Left ventricle myocardium inferior (tissue), 1 donor: ENCODE measurements at regions not wholly inside any gene's neighbourhood (a gene's known extent, or its start where the extent isn't known, plus 50 kb on each side); places are given as distances from the start of the nearest gene placed in this dataset.

ENCODE experiments used
- DNase-seq: peaks from one replicate; pipeline ENCODE4 v3.0.0-alpha.2; 2020
- H3K27ac ChIP-seq: fragments of 200-600 bp; replicated peaks from 2 replicates; pipeline ENCODE4 v1.8.0; 2021
- H3K27me3 ChIP-seq: fragments of 200-600 bp; 2 replicates; pipeline ENCODE4 v1.8.0; 2021; ENCODE audit warnings: low read depth
- H3K36me3 ChIP-seq: fragments of 200-600 bp; 2 replicates; pipeline ENCODE4 v1.8.0; 2021
- H3K4me1 ChIP-seq: fragments of 200-600 bp; 2 replicates; pipeline ENCODE4 v1.8.0; 2021
- H3K4me3 ChIP-seq: fragments of 200-600 bp; 2 replicates; pipeline ENCODE4 v1.8.0; 2021; ENCODE audit warnings: mild to moderate bottlenecking, moderate library complexity
- H3K9me3 ChIP-seq: fragments of 200-600 bp; replicated peaks from 2 replicates; pipeline ENCODE4 v1.8.0; 2021
- intact Hi-C: fragments of 100-400 bp; cut with micrococcal nuclease; formaldehyde crosslinking; loops from one replicate; pipeline ENCODE4 v1.11.0; 2022
- TF ChIP-seq, protein P1 (sequence below): fragments of 200-600 bp; IDR thresholded peaks from 2 replicates; pipeline ENCODE4 v1.8.0; 2021; ENCODE audit warnings: antibody characterized with exemption, mild to moderate bottlenecking, borderline replicate concordance
- donor health status: DM: no; HTN: yes; CAD: no; lungs with severe emphysema.

DNA sequence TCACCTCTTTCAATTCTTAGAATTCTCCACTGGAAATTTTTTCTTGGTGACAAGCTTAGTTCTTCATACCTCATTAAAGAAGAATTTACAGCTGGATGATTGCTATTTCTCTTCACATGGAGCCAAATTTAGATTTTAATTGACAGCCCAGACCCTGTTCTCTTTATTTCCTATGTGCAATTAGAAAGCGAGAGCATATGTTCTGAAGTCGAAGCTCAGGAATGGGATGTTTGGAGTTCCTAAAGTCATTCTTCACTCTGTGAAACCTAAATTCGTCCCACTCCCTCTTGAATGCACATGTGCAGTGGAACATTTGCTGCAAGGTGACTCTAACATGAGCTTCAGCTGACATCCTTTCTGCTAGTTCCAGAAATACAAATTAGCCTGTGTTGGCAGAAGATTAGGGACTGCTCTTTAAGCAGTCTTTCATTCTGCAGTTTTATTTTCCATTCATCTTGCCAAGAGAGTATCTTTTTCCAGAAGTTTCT, 129.3 kb upstream of the KCNJ16 start:
- H3K4me1 ChIP-seq: peaks cover 15% of the 10 kb centered on the region
- no peak overlapping the region for H3K4me3 ChIP-seq
- no peaks in the 10 kb centered on the region for H3K36me3 ChIP-seq
- no peaks in the 10 kb centered on the region for H3K9me3 ChIP-seq
- DNase-seq: no peak
- H3K27me3 ChIP-seq: no peaks in the 10 kb centered on the region
- peak overlapping the region; percentile 31 for H3K27ac ChIP-seq
- intact Hi-C loops: no loop called here
- TF ChIP-seq, protein P1, sequence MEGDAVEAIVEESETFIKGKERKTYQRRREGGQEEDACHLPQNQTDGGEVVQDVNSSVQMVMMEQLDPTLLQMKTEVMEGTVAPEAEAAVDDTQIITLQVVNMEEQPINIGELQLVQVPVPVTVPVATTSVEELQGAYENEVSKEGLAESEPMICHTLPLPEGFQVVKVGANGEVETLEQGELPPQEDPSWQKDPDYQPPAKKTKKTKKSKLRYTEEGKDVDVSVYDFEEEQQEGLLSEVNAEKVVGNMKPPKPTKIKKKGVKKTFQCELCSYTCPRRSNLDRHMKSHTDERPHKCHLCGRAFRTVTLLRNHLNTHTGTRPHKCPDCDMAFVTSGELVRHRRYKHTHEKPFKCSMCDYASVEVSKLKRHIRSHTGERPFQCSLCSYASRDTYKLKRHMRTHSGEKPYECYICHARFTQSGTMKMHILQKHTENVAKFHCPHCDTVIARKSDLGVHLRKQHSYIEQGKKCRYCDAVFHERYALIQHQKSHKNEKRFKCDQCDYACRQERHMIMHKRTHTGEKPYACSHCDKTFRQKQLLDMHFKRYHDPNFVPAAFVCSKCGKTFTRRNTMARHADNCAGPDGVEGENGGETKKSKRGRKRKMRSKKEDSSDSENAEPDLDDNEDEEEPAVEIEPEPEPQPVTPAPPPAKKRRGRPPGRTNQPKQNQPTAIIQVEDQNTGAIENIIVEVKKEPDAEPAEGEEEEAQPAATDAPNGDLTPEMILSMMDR: no peak

DNA sequence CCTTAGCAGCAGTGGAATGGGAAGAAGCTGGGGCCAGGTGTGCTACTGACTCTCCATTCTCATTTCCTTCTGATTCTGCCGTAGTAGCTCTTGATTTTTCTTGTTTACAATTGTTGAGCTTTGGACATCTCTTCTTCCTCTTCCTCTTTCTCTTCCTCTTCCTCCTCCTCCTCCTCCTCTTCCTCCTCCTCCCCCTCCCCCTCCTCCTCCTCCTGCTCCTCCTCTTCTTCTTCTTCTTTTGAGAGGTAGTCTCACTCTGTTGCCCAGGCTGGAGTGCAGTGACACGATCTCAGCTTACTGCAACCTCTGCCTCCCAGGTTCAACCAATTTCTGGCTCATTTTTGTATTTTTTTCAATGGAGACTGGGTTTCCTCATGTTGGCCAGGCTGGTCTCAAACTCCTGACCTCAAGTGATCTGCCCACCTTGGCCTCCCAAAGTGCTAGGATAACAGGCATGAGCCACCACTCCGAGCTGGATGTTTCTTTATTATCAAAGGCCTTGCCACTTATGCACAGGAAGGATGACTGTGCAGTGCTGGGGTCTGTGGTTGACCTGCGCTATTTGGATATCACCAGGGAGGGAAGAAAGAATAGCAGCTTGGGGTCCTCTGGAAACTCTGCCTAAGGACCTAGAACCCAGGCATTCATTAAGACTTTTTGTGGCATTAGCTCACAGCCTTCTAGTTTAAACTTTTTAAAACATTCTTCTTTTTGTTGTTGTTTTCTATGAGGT, 127.8 kb upstream of the KCNJ16 start:
- Histone ChIP-seq H3K27me3 (no peaks in the 10 kb centered on the region), H3K36me3 (no peaks in the 10 kb centered on the region), H3K4me3 (no peak overlapping the region), H3K4me1 (peaks cover 15% of the 10 kb centered on the region), H3K9me3 (peaks cover 4% of the 10 kb centered on the region), H3K27ac (no peak overlapping the region)
- no peak for DNase-seq
- intact Hi-C loops: no loop called here
- TF ChIP-seq, protein P1: no peak

DNA sequence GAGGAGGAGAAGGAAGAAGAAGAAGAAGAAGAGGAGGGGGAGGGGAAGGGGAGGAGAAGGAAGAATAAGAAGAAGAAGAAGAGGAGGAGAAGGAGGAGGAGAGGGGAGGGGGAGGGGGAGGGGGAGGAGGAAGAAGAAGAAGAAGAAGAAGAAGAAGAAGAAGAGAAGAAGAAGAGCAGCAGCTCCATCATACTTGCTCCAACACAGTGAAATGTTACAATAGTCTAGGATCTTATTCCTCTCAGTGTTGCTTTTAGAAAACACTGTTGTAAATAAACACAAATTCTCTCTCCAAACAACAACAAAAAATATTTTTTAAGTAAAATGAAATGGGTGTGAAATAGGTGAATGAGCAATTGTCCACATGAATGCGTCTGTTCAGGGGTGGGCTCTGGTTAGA, 126.6 kb upstream of the KCNJ16 start:
- TF ChIP-seq, protein P1: no peak
- H3K27me3 ChIP-seq: no peaks in the 10 kb centered on the region
- H3K4me1 ChIP-seq: peaks cover 15% of the 10 kb centered on the region
- H3K36me3 ChIP-seq: no peaks in the 10 kb centered on the region
- H3K27ac ChIP-seq: no peak overlapping the region
- no peak overlapping the region for H3K4me3 ChIP-seq
- DNase-seq: no peak
- intact Hi-C loops: no loop called here
- peaks cover 4% of the 10 kb centered on the region for H3K9me3 ChIP-seq

DNA sequence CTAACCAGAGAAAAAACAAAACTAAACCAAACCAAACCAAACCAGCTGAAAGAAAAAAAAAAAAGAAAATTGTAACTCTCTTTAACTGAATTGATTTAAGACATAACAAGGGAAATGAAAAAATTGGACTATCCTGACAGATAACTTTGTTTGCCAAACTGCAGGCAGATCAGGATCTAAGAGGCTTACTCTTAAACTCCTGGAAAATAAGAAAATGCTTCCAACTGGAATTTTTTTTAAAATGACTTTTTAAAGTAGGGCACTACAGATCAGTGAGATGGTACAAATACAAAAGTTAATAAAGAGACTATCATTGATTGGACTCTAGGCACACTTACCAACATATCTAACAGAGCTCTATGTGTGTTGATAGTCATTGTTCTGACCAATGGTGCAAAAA, 125.5 kb upstream of the KCNJ16 start:
- intact Hi-C loops: no loop called here
- peaks cover 4% of the 10 kb centered on the region for H3K9me3 ChIP-seq
- H3K27me3 ChIP-seq: no peaks in the 10 kb centered on the region
- no peak overlapping the region for H3K4me3 ChIP-seq
- DNase-seq: no peak
- TF ChIP-seq, protein P1: no peak
- no peaks in the 10 kb centered on the region for H3K36me3 ChIP-seq
- H3K27ac ChIP-seq: no peak overlapping the region
- peaks cover 15% of the 10 kb centered on the region for H3K4me1 ChIP-seq

DNA sequence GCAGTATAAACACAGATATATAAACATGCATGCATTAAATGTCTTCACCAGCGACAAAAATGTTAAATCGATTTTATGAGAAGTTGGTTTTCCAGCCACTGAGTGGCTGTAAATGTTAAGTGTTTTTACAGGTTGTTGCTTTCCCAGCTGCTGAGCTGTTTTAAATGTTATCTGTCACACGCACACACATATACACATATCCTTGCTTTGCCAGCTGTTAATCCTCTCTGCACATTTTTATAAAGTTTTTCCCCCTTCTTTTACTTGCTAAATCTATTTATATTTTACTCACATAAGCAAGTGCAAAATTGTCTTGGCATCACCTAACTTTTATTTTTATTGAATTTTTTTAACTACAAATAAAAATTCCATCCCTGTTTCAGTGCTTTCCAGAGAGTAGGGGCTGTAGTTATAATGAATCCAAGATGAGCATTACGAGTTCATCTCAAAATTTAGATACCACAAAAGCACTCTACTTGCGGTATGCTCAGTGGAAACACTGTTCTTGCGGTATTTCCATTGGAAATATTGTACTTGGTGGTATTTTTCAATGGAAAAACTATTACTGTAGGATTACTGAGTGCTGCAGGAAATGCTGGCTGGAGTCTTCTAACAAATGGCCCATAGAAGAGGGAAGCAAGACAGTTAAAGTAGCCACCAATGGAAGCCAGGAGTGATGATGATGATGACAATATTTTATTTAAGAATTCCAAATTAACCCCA, 124.9 kb upstream of the KCNJ16 start:
- H3K4me3 ChIP-seq: no peak overlapping the region
- H3K27ac ChIP-seq: no peak overlapping the region
- intact Hi-C loops: no loop called here
- H3K9me3 ChIP-seq: peaks cover 4% of the 10 kb centered on the region
- no peak for DNase-seq
- H3K4me1 ChIP-seq: peaks cover 14% of the 10 kb centered on the region
- H3K36me3 ChIP-seq: no peaks in the 10 kb centered on the region
- H3K27me3 ChIP-seq: no peaks in the 10 kb centered on the region
- TF ChIP-seq, protein P1: no peak
